ENCODE measurements at regions not wholly inside any gene's neighbourhood (a gene's known extent, or its start where the extent isn't known, plus 50 kb on each side); places are given as distances from the start of the nearest gene placed in this dataset.

DNA sequence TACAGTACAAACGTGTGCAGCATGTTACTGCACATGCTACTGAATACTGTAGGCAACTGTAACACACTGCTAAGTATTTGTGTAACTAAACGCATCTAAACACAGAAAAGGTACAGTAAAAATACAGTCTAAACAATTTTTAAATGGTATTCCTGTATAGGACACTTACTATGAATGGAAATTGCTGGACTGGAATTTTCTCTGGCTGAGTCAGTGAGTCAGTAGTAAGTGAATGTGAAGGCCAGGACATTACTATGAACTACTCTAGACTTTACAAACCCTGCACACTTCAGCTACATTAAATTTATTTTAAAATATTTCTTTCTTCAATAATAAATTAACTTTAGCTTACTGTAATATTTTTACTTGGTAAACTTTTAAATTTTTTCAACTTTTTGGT, 225.0 kb upstream of the TENT5A start:
- TF ChIP-seq, protein P1, sequence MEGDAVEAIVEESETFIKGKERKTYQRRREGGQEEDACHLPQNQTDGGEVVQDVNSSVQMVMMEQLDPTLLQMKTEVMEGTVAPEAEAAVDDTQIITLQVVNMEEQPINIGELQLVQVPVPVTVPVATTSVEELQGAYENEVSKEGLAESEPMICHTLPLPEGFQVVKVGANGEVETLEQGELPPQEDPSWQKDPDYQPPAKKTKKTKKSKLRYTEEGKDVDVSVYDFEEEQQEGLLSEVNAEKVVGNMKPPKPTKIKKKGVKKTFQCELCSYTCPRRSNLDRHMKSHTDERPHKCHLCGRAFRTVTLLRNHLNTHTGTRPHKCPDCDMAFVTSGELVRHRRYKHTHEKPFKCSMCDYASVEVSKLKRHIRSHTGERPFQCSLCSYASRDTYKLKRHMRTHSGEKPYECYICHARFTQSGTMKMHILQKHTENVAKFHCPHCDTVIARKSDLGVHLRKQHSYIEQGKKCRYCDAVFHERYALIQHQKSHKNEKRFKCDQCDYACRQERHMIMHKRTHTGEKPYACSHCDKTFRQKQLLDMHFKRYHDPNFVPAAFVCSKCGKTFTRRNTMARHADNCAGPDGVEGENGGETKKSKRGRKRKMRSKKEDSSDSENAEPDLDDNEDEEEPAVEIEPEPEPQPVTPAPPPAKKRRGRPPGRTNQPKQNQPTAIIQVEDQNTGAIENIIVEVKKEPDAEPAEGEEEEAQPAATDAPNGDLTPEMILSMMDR (IDR thresholded peaks at IDR 0.05; ENCODE audit: insufficient read depth, low read length): no peak
- TF ChIP-seq, protein P2, sequence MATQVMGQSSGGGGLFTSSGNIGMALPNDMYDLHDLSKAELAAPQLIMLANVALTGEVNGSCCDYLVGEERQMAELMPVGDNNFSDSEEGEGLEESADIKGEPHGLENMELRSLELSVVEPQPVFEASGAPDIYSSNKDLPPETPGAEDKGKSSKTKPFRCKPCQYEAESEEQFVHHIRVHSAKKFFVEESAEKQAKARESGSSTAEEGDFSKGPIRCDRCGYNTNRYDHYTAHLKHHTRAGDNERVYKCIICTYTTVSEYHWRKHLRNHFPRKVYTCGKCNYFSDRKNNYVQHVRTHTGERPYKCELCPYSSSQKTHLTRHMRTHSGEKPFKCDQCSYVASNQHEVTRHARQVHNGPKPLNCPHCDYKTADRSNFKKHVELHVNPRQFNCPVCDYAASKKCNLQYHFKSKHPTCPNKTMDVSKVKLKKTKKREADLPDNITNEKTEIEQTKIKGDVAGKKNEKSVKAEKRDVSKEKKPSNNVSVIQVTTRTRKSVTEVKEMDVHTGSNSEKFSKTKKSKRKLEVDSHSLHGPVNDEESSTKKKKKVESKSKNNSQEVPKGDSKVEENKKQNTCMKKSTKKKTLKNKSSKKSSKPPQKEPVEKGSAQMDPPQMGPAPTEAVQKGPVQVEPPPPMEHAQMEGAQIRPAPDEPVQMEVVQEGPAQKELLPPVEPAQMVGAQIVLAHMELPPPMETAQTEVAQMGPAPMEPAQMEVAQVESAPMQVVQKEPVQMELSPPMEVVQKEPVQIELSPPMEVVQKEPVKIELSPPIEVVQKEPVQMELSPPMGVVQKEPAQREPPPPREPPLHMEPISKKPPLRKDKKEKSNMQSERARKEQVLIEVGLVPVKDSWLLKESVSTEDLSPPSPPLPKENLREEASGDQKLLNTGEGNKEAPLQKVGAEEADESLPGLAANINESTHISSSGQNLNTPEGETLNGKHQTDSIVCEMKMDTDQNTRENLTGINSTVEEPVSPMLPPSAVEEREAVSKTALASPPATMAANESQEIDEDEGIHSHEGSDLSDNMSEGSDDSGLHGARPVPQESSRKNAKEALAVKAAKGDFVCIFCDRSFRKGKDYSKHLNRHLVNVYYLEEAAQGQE (IDR thresholded peaks at IDR 0.05; ENCODE audit: insufficient replicate concordance, low read depth): no peak
- no peak for TF ChIP-seq POLR2AphosphoS5 (IDR thresholded peaks at IDR 0.05; ENCODE audit: low read depth)
- no peak for TF ChIP-seq GABPA (IDR thresholded peaks at IDR 0.05; ENCODE audit: low read depth)
- TF ChIP-seq SPI1 (IDR thresholded peaks at IDR 0.05; ENCODE audit: borderline replicate concordance, low read depth): no peak

All from HL-60 (cell line).